Fibroblast of mammary gland (primary cell): ENCODE measurements at regions not wholly inside any gene's neighbourhood (a gene's known extent, or its start where the extent isn't known, plus 50 kb on each side); places are given as distances from the start of the nearest gene placed in this dataset.

Experiments used
- DNase-seq: peaks from one replicate; pipeline ENCODE4 v3.0.0-alpha.2; 2010; ENCODE audit warnings: low read depth
- H3K4me3 ChIP-seq: 2 replicates; pipeline ENCODE4 v1.5.1; 2011; ENCODE audit warnings: low read depth, mild to moderate bottlenecking, low read length, moderate library complexity; ENCODE audit not compliant: control insufficient read depth
- TF ChIP-seq, protein P1 (sequence below): conservative IDR thresholded peaks from 2 replicates; pipeline ENCODE4 v1.5.1; 2011; ENCODE audit warnings: low read depth, low read length, inconsistent platforms; ENCODE audit not compliant: control insufficient read depth, insufficient read depth

DNA sequence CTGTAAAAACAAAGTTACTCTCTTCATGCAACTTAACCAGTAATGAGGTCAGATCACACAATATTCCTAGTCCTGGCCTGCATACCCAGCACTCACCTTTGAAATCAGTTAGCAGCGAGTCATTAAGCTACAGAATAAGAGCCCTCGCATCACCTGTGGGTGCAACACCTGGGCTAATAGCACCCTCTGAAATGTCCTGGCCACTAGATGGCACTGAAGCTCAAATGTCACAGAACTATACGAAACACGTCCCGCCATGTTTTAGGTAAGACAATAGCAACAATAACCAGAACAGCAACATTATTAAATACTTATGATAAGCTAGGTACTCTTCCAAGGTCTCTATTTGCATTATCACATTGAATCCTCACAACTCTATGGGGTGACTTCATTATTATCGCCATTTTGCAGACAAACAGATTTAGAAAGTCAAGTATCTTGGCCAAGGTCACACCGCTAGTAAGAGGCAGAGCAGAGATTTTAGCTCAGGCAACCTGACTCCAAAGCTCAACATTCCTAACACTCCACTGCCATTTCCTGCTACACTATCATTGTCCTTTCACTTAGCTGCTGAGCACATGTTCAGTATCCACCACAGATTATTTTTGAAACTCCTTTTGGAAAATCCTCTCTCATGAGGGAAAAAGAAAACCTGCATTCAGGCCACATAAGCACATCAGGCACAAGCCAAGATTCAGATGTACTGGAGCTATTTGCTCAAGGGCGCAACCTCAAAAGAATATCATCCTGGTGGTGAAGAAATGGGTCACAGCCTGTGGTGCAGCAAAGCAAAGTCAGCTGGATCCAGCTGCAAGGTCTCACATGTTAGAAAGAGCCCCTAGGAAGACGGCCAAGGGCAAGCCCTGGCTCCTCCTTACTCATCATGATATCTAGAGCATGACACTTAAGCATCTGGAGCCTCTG, 59.5 kb upstream of the KDR start:
- TF ChIP-seq, protein P1, sequence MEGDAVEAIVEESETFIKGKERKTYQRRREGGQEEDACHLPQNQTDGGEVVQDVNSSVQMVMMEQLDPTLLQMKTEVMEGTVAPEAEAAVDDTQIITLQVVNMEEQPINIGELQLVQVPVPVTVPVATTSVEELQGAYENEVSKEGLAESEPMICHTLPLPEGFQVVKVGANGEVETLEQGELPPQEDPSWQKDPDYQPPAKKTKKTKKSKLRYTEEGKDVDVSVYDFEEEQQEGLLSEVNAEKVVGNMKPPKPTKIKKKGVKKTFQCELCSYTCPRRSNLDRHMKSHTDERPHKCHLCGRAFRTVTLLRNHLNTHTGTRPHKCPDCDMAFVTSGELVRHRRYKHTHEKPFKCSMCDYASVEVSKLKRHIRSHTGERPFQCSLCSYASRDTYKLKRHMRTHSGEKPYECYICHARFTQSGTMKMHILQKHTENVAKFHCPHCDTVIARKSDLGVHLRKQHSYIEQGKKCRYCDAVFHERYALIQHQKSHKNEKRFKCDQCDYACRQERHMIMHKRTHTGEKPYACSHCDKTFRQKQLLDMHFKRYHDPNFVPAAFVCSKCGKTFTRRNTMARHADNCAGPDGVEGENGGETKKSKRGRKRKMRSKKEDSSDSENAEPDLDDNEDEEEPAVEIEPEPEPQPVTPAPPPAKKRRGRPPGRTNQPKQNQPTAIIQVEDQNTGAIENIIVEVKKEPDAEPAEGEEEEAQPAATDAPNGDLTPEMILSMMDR = peak; percentile 4
- peak; percentile 89 for DNase-seq
- no peak overlapping the region for H3K4me3 ChIP-seq

GRCh38 chr4:55186123-55186522, 60.7 kb upstream of the KDR start:
- H3K4me3 ChIP-seq = no peak overlapping the region
- no peak for DNase-seq
- TF ChIP-seq, protein P1 = peak; percentile 23

- TF ChIP-seq, protein P1 = no peak
- no peak for DNase-seq
- no peak overlapping the region for H3K4me3 ChIP-seq
Observed at GRCh38 chr4:55186700-55187099, 61.3 kb upstream of the KDR start.

GRCh38 chr4:55214172-55214571, 88.8 kb upstream of the KDR start:
- no peak for DNase-seq
- TF ChIP-seq, protein P1 = no peak
- H3K4me3 ChIP-seq = no peak overlapping the region

- TF ChIP-seq, protein P1 = no peak
- no peak overlapping the region for H3K4me3 ChIP-seq
- DNase-seq = no peak
Observed at GRCh38 chr4:55215087-55215486, 89.7 kb upstream of the KDR start.

DNA sequence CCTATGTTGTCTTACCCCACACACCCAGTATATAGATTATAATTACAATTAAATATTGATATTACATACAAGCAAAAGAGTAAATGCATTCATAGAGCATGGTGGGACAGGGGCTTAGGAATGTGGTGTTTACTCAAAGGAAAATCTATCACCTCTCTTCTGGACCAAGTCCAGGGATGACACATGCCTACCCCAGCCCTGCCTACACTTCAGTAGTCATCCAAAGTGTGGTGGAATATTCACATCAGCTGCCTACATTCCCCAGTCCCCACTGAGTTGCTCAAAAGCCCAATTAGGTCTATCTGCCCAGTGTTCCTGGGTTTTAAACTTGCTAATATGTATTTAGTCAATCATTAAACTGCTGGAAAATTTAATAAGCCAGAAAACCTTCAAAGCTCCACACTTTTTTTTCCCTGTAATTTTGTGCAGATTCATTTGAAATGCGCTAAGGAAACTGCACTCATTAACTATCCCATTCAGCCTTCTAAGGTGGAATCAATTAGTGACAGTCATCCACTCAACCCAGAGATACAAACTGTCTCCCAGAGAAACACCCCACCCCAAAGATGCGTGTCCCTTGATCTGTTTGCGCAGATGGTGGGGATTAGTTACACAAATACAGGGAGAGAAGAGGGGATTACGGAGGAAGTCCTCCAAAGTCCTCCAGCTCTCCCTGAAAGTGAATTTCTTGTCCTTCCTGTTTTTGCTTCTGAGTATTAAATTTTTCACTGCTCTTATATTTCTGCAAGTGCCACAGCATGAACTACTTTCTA, 91.7 kb upstream of the KDR start:
- TF ChIP-seq, protein P1 = no peak
- H3K4me3 ChIP-seq = no peak overlapping the region
- peak; percentile 33 for DNase-seq
